BLaER1 (cell line): ENCODE measurements at regions not wholly inside any gene's neighbourhood (a gene's known extent, or its start where the extent isn't known, plus 50 kb on each side); places are given as distances from the start of the nearest gene placed in this dataset.
"Not testable (repeated sequence)": the region's sequence is repeated elsewhere in the genome, so short reads cannot be mapped to it uniquely, and the experiment has no call there.

Experiments
- H3K27ac ChIP-seq: shearing (Covaris generic); formaldehyde crosslinking; 2 replicates; pipeline ENCODE4 v1.8.1; 2022
- H3K27me3 ChIP-seq: shearing (Covaris generic); formaldehyde crosslinking; 2 replicates; pipeline ENCODE4 v1.8.1; 2022
- H3K36me3 ChIP-seq: shearing (Covaris generic); formaldehyde crosslinking; 2 replicates; pipeline ENCODE4 v1.8.1; 2022
- H3K4me1 ChIP-seq: shearing (Covaris generic); formaldehyde crosslinking; 2 replicates; pipeline ENCODE4 v1.8.1; 2022
- H3K4me2 ChIP-seq: shearing (Covaris generic); formaldehyde crosslinking; 2 replicates; pipeline ENCODE4 v1.8.1; 2022
- H3K4me3 ChIP-seq: shearing (Covaris generic); formaldehyde crosslinking; 2 replicates; pipeline ENCODE4 v1.8.1; 2022
- H3K9ac ChIP-seq: shearing (Covaris generic); formaldehyde crosslinking; 2 replicates; pipeline ENCODE4 v1.8.1; 2022
- H3K9me3 ChIP-seq: shearing (Covaris generic); formaldehyde crosslinking; 2 replicates; pipeline ENCODE4 v1.8.1; 2022
- H4K20me1 ChIP-seq: shearing (Covaris generic); formaldehyde crosslinking; 2 replicates; pipeline ENCODE4 v1.8.1; 2022
- Cebpa-rat ChIP-seq: shearing (Covaris generic); IDR thresholded peaks from 2 replicates; pipeline ENCODE4 v1.8.1; 2022

- peaks cover 34% of the 10 kb centered on the region for H3K9me3 ChIP-seq
- H3K9ac ChIP-seq = no peak overlapping the region
- H3K4me3 ChIP-seq = no peak overlapping the region
- H3K36me3 ChIP-seq = no peaks in the 10 kb centered on the region
- no peak for TF ChIP-seq Cebpa-rat
- no peak overlapping the region for H3K4me2 ChIP-seq
- no peaks in the 10 kb centered on the region for H3K27me3 ChIP-seq
- H3K27ac ChIP-seq = no peak overlapping the region
- no peaks in the 10 kb centered on the region for H4K20me1 ChIP-seq
- H3K4me1 ChIP-seq = no peaks in the 10 kb centered on the region
Measured at GRCh38 chr2:238614376-238614775, 187.6 kb downstream of the ASB1 start.

- TF ChIP-seq Cebpa-rat = no peak
- Histone ChIP-seq H3K9me3 (peaks cover 26% of the 10 kb centered on the region), H3K9ac (no peak overlapping the region), H3K36me3 (no peaks in the 10 kb centered on the region), H3K4me1 (no peaks in the 10 kb centered on the region), H3K27ac (no peak overlapping the region), H3K4me3 (no peak overlapping the region), H3K27me3 (no peaks in the 10 kb centered on the region), H3K4me2 (no peak overlapping the region), H4K20me1 (no peaks in the 10 kb centered on the region)
Measured at GRCh38 chr2:238615187-238615586, 188.5 kb downstream of the ASB1 start.

- no peak for TF ChIP-seq Cebpa-rat
- H3K36me3 ChIP-seq = no peaks in the 10 kb centered on the region
- H3K9ac ChIP-seq = no peak overlapping the region
- H3K4me1 ChIP-seq = no peaks in the 10 kb centered on the region
- H3K27me3 ChIP-seq = no peaks in the 10 kb centered on the region
- peaks cover 12% of the 10 kb centered on the region for H3K9me3 ChIP-seq
- H3K4me3 ChIP-seq = no peak overlapping the region
- no peak overlapping the region for H3K4me2 ChIP-seq
- H3K27ac ChIP-seq = no peak overlapping the region
- no peaks in the 10 kb centered on the region for H4K20me1 ChIP-seq
Measured at GRCh38 chr2:238616681-238617080, 190.0 kb downstream of the ASB1 start.

- not testable (repeated sequence) for H3K27ac ChIP-seq, H3K4me2 ChIP-seq
Measured at GRCh38 chr2:238618494-238619283, 192.0 kb downstream of the ASB1 start.

GRCh38 chr2:238627899-238628298 is 201.2 kb downstream of the ASB1 start:
- Histone ChIP-seq H3K27ac (no peak overlapping the region), H3K27me3 (no peaks in the 10 kb centered on the region), H4K20me1 (no peaks in the 10 kb centered on the region), H3K9me3 (peaks cover 14% of the 10 kb centered on the region), H3K9ac (no peak overlapping the region), H3K4me3 (no peak overlapping the region), H3K4me2 (no peak overlapping the region), H3K36me3 (no peaks in the 10 kb centered on the region), H3K4me1 (no peaks in the 10 kb centered on the region)
- no peak for TF ChIP-seq Cebpa-rat

More at GRCh38 chr2:238618494-238619283, 192.0 kb downstream of the ASB1 start:
- H4K20me1 ChIP-seq, H3K27me3 ChIP-seq, H3K9me3 ChIP-seq, H3K36me3 ChIP-seq, H3K9ac ChIP-seq, H3K4me3 ChIP-seq, H3K4me1 ChIP-seq: not testable (repeated sequence)

- Histone ChIP-seq H3K36me3 (no peaks in the 10 kb centered on the region), H3K4me2 (no peak overlapping the region), H3K4me3 (no peak overlapping the region)
Measured at GRCh38 chr2:238629064-238629463, 202.3 kb downstream of the ASB1 start.

GRCh38 chr2:238631491-238632180 is 204.9 kb downstream of the ASB1 start:
- Histone ChIP-seq H3K27me3 (no peaks in the 10 kb centered on the region), H3K4me3 (no peak overlapping the region), H4K20me1 (no peaks in the 10 kb centered on the region), H3K4me2 (no peak overlapping the region), H3K9me3 (peaks cover 6% of the 10 kb centered on the region), H3K36me3 (no peaks in the 10 kb centered on the region), H3K9ac (no peak overlapping the region), H3K27ac (no peak overlapping the region), H3K4me1 (peaks cover 8% of the 10 kb centered on the region)
- TF ChIP-seq Cebpa-rat = no peak

More at GRCh38 chr2:238629064-238629463, 202.3 kb downstream of the ASB1 start:
- Histone ChIP-seq H3K4me1 (no peaks in the 10 kb centered on the region), H3K27me3 (no peaks in the 10 kb centered on the region), H3K27ac (no peak overlapping the region), H3K9me3 (peaks cover 14% of the 10 kb centered on the region), H4K20me1 (no peaks in the 10 kb centered on the region), H3K9ac (no peak overlapping the region)
- no peak for TF ChIP-seq Cebpa-rat

GRCh38 chr2:238632181-238633060 is 205.7 kb downstream of the ASB1 start:
- peaks cover 16% of the 10 kb centered on the region for H3K4me1 ChIP-seq
- H3K27me3 ChIP-seq = no peaks in the 10 kb centered on the region
- 0 out of 2 replicates have a peak, but pooled peaks cover under 1% of the 10 kb centered on the region for H3K9me3 ChIP-seq
- no peak overlapping the region for H3K4me3 ChIP-seq
- H3K27ac ChIP-seq = no peak overlapping the region
- TF ChIP-seq Cebpa-rat = no peak
- H4K20me1 ChIP-seq = no peaks in the 10 kb centered on the region
- no peaks in the 10 kb centered on the region for H3K36me3 ChIP-seq
- H3K9ac ChIP-seq = no peak overlapping the region
- no peak overlapping the region for H3K4me2 ChIP-seq

- H3K9me3 ChIP-seq = no peaks in the 10 kb centered on the region; the same call in 1 of the 2 replicates
- no peak overlapping the region for H3K27ac ChIP-seq
- no peak overlapping the region for H3K4me2 ChIP-seq
- H3K4me1 ChIP-seq = peaks cover 16% of the 10 kb centered on the region
- no peak overlapping the region for H3K4me3 ChIP-seq
- TF ChIP-seq Cebpa-rat = no peak
- H3K36me3 ChIP-seq = no peaks in the 10 kb centered on the region
- no peaks in the 10 kb centered on the region for H3K27me3 ChIP-seq
- H4K20me1 ChIP-seq = no peaks in the 10 kb centered on the region
- H3K9ac ChIP-seq = no peak overlapping the region
Measured at GRCh38 chr2:238633426-238634328, 206.9 kb downstream of the ASB1 start.
